MG63 (cell line): ENCODE measurements at regions not wholly inside any gene's neighbourhood (a gene's known extent, or its start where the extent isn't known, plus 50 kb on each side); places are given as distances from the start of the nearest gene placed in this dataset.

Experiments
- DNase-seq: peaks from one replicate; pipeline ENCODE4 v3.0.0-alpha.2; 2020
- H3K27me3 ChIP-seq: fragments of 250-450 bp; sonication (Bioruptor Pico); 2 replicates; pipeline ENCODE4 v1.5.1; 2020; ENCODE audit warnings: mild to moderate bottlenecking, moderate library complexity
- H3K36me3 ChIP-seq: fragments of 250-450 bp; sonication (Bioruptor Pico); 2 replicates; pipeline ENCODE4 v1.5.1; 2020; ENCODE audit warnings: mild to moderate bottlenecking, moderate library complexity
- H3K4me3 ChIP-seq: fragments of 250-450 bp; sonication (Bioruptor Pico); 2 replicates; pipeline ENCODE4 v1.5.1; 2020; ENCODE audit warnings: mild to moderate bottlenecking, moderate library complexity
- H3K9me3 ChIP-seq: fragments of 250-450 bp; sonication (Bioruptor Pico); 2 replicates; pipeline ENCODE4 v1.5.1; 2020; ENCODE audit warnings: mild to moderate bottlenecking, moderate library complexity

- no peak for DNase-seq
- Histone ChIP-seq H3K9me3 (peaks cover 10% of the 10 kb centered on the region), H3K27me3 (no peaks in the 10 kb centered on the region), H3K36me3 (no peaks in the 10 kb centered on the region), H3K4me3 (no peak overlapping the region)
Measured at GRCh38 chr2:111697560-111697959, 186.4 kb downstream of the ANAPC1 start.

- Histone ChIP-seq H3K9me3 (peaks cover 10% of the 10 kb centered on the region), H3K4me3 (no peak overlapping the region), H3K27me3 (no peaks in the 10 kb centered on the region), H3K36me3 (no peaks in the 10 kb centered on the region)
- DNase-seq, result no peak
Measured at GRCh38 chr2:111698089-111698488, 185.9 kb downstream of the ANAPC1 start.

- H3K4me3 ChIP-seq, result no peak overlapping the region
- peak; percentile 95 for DNase-seq
Measured at GRCh38 chr2:111698743-111699554, 185.0 kb downstream of the ANAPC1 start.

GRCh38 chr2:111701266-111701665 lies 182.7 kb downstream of the ANAPC1 start:
- no peaks in the 10 kb centered on the region for H3K36me3 ChIP-seq
- no peaks in the 10 kb centered on the region for H3K27me3 ChIP-seq
- H3K4me3 ChIP-seq, result no peak overlapping the region
- DNase-seq, result no peak
- no peaks in the 10 kb centered on the region; the same call in 1 of the 2 replicates for H3K9me3 ChIP-seq

More at GRCh38 chr2:111698743-111699554, 185.0 kb downstream of the ANAPC1 start:
- Histone ChIP-seq H3K27me3 (no peaks in the 10 kb centered on the region), H3K9me3 (peaks cover 9% of the 10 kb centered on the region), H3K36me3 (no peaks in the 10 kb centered on the region)

GRCh38 chr2:111701798-111702118 lies 182.2 kb downstream of the ANAPC1 start:
- no peak for DNase-seq
- Histone ChIP-seq H3K36me3 (no peaks in the 10 kb centered on the region), H3K9me3 (no peaks in the 10 kb centered on the region), H3K27me3 (no peaks in the 10 kb centered on the region), H3K4me3 (no peak overlapping the region)

- peak; percentile 46 for DNase-seq
Measured at GRCh38 chr2:111702119-111702803, 181.7 kb downstream of the ANAPC1 start.

GRCh38 chr2:111702804-111703196 lies 181.2 kb downstream of the ANAPC1 start:
- no peak for DNase-seq
- Histone ChIP-seq H3K27me3 (no peaks in the 10 kb centered on the region), H3K9me3 (no peaks in the 10 kb centered on the region), H3K36me3 (no peaks in the 10 kb centered on the region), H3K4me3 (no peak overlapping the region)

More at GRCh38 chr2:111702119-111702803, 181.7 kb downstream of the ANAPC1 start:
- H3K36me3 ChIP-seq, result no peaks in the 10 kb centered on the region
- no peaks in the 10 kb centered on the region for H3K9me3 ChIP-seq
- no peak overlapping the region for H3K4me3 ChIP-seq
- no peaks in the 10 kb centered on the region for H3K27me3 ChIP-seq

GRCh38 chr2:111703759-111704158 lies 180.2 kb downstream of the ANAPC1 start:
- DNase-seq, result no peak
- Histone ChIP-seq H3K27me3 (no peaks in the 10 kb centered on the region), H3K36me3 (no peaks in the 10 kb centered on the region), H3K9me3 (no peaks in the 10 kb centered on the region), H3K4me3 (no peak overlapping the region)

GRCh38 chr2:111704246-111704645 lies 179.7 kb downstream of the ANAPC1 start:
- H3K9me3 ChIP-seq, result no peaks in the 10 kb centered on the region
- H3K36me3 ChIP-seq, result no peaks in the 10 kb centered on the region
- no peaks in the 10 kb centered on the region for H3K27me3 ChIP-seq
- H3K4me3 ChIP-seq, result no peak overlapping the region
- DNase-seq, result peak; percentile 77

- Histone ChIP-seq H3K36me3 (no peaks in the 10 kb centered on the region), H3K4me3 (no peak overlapping the region), H3K27me3 (no peaks in the 10 kb centered on the region), H3K9me3 (no peaks in the 10 kb centered on the region)
- DNase-seq, result no peak
Measured at GRCh38 chr2:111705239-111705638, 178.8 kb downstream of the ANAPC1 start.

GRCh38 chr2:111705711-111706336 lies 178.2 kb downstream of the ANAPC1 start:
- DNase-seq, result peak; percentile 77
- H3K9me3 ChIP-seq, result no peaks in the 10 kb centered on the region
- no peaks in the 10 kb centered on the region for H3K27me3 ChIP-seq
- no peaks in the 10 kb centered on the region for H3K36me3 ChIP-seq
- no peak overlapping the region for H3K4me3 ChIP-seq

- H3K36me3 ChIP-seq, result no peaks in the 10 kb centered on the region
- no peak for DNase-seq
- H3K9me3 ChIP-seq, result no peaks in the 10 kb centered on the region
- H3K4me3 ChIP-seq, result no peak overlapping the region
- no peaks in the 10 kb centered on the region for H3K27me3 ChIP-seq
Measured at GRCh38 chr2:111706481-111707001, 177.5 kb downstream of the ANAPC1 start.

GRCh38 chr2:111707700-111708099 lies 176.3 kb downstream of the ANAPC1 start:
- no peak for DNase-seq
- Histone ChIP-seq H3K4me3 (no peak overlapping the region), H3K9me3 (peaks cover 7% of the 10 kb centered on the region), H3K27me3 (no peaks in the 10 kb centered on the region), H3K36me3 (no peaks in the 10 kb centered on the region)

- H3K4me3 ChIP-seq, result no peak overlapping the region
Measured at GRCh38 chr2:111708476-111709180, 175.4 kb downstream of the ANAPC1 start.

GRCh38 chr2:111709321-111709720 lies 174.7 kb downstream of the ANAPC1 start:
- no peak overlapping the region for H3K4me3 ChIP-seq
- no peaks in the 10 kb centered on the region for H3K36me3 ChIP-seq
- no peaks in the 10 kb centered on the region for H3K27me3 ChIP-seq
- no peak for DNase-seq
- peaks cover 7% of the 10 kb centered on the region for H3K9me3 ChIP-seq

More at GRCh38 chr2:111708476-111709180, 175.4 kb downstream of the ANAPC1 start:
- DNase-seq, result no peak
- Histone ChIP-seq H3K36me3 (no peaks in the 10 kb centered on the region), H3K9me3 (peaks cover 7% of the 10 kb centered on the region), H3K27me3 (no peaks in the 10 kb centered on the region)

- H3K4me3 ChIP-seq, result no peak overlapping the region
- no peaks in the 10 kb centered on the region for H3K27me3 ChIP-seq
- no peak for DNase-seq
- no peaks in the 10 kb centered on the region for H3K36me3 ChIP-seq
- H3K9me3 ChIP-seq, result peaks cover 7% of the 10 kb centered on the region
Measured at GRCh38 chr2:111710085-111710484, 173.9 kb downstream of the ANAPC1 start.

GRCh38 chr2:111710613-111711012 lies 173.4 kb downstream of the ANAPC1 start:
- no peak for DNase-seq
- Histone ChIP-seq H3K9me3 (peaks cover 7% of the 10 kb centered on the region), H3K36me3 (no peaks in the 10 kb centered on the region), H3K4me3 (no peak overlapping the region), H3K27me3 (no peaks in the 10 kb centered on the region)
